ENCODE measurements at regions not wholly inside any gene's neighbourhood (a gene's known extent, or its start where the extent isn't known, plus 50 kb on each side); places are given as distances from the start of the nearest gene placed in this dataset.
"Not testable (repeated sequence)": the region's sequence is repeated elsewhere in the genome, so short reads cannot be mapped to it uniquely, and the experiment has no call there.

GRCh38 chr12:105483691-105484090 is 153.2 kb downstream of the C12orf75 start:
- DNase-seq, result no peak

DNA sequence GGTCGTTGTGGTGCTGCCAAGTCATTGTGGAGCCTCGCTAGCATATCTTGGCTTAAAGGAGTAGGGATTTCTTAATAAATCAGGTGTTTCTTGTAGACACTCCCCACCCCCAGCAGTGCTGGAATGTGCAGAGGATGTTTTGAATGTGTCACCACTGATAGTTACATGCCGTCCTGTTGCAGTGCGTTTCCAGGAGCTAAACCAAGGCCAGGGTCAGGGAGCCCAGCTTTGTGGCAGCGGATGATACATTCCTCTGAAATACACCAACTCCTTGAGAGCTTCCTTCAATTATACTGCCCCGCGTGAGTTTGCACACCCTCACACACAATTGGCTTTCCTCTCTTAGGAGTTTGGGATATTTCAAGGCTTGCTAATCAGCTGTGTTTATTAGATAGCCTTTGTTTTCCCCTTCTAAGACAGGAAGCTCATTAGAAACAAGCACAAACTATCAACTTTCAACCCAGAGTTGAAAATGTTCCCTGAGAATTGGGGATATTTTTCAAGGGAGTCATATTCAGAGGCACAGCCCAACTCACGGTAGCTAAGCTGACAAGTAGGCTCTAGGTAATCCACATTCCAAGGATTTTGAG is 154.9 kb downstream of the C12orf75 start:
- DNase-seq, result no peak

DNA sequence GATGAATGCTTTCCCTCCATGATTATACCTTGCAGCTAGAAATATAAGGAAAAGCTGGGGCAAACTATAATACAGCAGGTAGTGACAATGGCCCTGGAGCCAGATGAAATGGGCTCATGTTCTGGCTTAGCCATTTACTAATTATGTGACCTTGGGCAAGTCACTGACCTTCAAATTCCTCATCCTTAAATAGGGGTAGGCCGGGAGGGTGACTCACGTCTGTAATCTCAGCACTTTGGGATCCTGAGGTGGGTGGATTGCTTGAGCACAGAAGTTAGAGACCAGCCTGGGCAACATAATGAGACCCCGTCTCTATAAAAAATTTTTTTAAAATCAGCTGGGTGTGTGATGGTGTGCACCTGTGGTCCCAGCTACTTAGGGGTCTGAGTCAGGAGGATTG is 155.4 kb downstream of the C12orf75 start:
- DNase-seq, result no peak

DNA sequence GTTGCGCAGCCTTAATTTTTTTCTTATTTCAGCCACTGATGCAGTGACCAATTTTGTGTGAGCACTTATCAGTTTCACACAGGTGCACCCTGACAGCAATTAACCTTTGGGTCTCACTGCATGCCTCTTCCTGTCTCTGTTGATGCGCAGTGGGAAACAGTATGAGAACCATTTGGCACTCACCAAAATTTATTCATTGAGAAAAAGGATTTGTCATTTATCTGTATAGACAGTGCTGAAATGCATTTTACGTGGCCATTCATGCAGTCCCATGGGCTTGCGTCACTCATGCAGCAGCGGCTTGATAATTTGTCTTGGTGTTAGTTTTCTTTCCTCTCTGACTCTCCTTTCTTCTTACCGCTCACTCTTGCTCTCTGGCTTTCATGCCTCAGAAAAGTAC is 157.5 kb downstream of the C12orf75 start:
- no peak for DNase-seq

GRCh38 chr12:105492591-105493545 is 162.4 kb downstream of the C12orf75 start:
- DNase-seq, result no peak

DNA sequence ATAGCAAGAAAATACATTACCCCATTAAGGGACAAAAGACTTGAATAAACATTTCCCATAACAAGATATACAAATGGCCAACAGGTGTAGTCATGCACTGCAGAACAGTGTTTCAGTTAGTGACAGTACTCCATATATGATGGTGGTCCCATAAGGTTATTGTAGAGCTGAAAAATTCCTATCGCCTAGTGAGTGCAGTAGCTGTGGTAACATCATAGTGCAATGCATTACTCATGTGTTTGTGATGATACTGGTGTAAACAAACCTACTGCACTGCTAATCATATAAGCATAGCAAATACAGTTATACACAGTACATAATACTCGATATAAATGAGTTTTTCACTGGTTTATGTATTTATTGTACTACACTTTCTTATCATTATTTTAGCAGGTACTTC is 168.7 kb downstream of the C12orf75 start:
- DNase-seq, result no peak

DNA sequence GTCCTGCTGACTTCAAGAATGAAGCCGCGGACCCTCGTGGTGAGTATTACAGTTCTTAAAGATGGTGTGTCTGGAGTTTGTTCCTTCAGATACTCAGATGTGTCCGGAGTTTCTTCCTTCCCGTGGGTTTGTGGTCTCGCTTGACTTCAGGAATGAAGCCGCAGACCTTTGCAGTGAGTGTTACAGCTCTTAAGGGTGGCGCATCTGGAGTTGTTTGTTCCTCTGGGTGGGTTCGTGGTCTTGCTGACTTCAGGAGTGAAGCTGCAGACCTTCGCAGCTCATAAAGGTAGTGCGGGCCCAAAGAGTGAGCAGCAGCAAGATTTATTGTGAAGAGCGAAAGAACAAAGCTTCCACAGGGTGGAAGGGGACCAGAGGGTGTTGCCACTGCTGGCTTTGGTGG is 170.2 kb downstream of the C12orf75 start:
- not testable (repeated sequence) for DNase-seq

GRCh38 chr12:105502426-105502930 is 172.0 kb downstream of the C12orf75 start:
- DNase-seq, result no peak

GRCh38 chr12:105503619-105504018 is 173.1 kb downstream of the C12orf75 start:
- DNase-seq, result no peak

GRCh38 chr12:105504286-105504685 is 173.8 kb downstream of the C12orf75 start:
- no peak for DNase-seq

- no peak for DNase-seq
These were observed 176.3 kb downstream of the C12orf75 start for GRCh38 chr12:105506678-105507310.

DNA sequence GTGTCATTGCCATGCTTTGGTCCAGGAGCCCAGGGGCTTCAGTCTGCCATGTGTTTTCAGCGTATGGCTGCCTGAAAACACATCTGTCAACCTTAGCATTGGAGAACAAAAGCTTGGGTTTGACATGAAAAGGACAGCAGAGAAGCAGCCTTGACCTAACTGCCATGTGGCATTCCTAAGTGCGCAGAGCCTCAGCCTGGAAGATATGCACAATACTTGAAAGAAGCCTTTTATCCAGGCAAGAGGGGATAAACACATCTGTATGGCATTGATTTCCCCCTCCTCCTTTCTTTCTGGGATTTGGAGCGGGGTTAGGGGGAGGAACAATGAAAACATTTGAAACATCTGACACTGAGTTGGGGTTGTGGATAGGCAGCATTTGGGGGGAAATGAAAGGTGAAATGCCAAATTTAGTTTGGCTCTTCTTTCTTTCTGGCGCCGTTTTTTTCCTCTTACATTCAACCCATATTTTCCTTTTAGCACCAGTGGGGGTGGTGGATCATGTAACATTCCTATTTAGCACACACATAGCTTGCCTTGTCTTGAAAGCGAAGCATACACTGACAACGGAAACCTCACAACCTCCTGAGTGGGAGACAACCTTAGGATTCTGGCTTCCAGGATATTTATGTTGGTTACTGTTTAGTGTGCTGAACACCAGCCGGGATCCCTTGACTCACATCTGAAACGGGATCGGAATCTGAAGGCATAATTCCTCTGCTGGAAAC is 177.0 kb downstream of the C12orf75 start:
- no peak for DNase-seq

- no peak for DNase-seq
These were observed 177.6 kb downstream of the C12orf75 start for GRCh38 chr12:105508096-105508495.

DNA sequence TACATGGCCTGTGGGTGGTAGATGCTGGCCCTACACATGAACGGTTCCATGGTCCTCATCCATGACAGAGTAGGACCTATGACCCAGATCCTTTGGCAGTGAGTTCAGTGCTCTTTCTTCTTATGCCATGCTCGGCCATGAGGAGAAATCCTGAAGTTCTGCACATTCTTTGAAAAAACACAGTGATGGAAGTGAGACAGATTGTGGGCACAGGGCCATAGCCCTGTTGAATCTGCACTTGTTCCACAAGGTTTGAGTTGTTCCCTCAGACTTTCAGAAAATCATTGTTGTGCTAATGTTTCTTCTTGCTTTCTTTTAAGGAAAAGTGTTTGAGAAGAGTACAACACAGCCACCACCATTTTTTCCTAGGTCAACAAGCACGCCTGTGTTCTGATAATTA is 180.0 kb downstream of the C12orf75 start:
- DNase-seq, result no peak

DNA sequence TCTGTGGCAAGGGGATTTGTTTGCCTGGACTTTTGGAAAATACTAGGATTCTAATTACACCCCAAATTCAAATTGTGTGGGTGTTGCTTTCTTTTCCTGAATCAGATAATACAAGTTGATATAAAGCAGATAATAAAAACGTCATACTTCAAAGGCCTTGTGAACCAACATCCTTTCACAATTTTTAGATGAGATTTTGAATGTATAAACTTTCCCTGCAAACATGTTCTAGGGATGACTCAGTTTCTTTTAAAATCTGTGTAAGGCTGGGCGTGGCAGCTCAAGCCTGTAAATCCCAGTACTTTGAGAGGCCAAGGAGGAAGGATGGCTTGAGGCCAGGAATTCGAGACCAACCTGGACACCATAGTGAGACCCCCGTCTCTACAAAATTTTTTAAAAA is 182.4 kb downstream of the C12orf75 start:
- not testable (repeated sequence) for DNase-seq

DNA sequence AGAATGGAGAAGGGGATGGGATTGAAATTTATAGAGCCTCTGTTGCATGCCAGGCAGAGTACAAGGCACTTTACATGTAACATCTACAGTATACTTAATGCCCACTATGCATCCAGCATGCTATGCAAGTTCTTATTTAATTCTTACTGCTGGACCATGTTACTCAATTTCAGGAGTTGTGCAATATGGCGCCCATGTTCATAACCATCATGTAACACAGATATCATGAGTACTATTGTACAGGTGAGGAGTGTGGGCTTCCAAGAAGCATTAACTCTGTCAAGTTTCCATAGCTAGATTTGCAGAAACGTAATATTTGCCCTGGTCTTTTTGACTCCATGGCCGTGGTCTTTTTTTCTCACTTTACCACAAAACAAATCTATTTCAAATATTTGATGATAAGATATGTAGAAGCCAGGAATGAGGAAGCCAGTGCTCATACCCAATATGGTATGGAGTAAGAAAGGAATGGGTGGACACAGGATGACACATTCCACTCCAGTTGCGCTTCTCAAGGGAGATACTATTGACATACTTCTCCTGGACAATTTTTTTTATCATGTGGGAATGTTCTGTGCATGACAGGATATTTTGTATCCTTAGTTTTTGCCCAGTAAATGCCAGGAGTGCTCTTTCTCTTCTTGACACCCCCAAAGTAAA is 191.8 kb downstream of the C12orf75 start:
- DNase-seq, result no peak

DNA sequence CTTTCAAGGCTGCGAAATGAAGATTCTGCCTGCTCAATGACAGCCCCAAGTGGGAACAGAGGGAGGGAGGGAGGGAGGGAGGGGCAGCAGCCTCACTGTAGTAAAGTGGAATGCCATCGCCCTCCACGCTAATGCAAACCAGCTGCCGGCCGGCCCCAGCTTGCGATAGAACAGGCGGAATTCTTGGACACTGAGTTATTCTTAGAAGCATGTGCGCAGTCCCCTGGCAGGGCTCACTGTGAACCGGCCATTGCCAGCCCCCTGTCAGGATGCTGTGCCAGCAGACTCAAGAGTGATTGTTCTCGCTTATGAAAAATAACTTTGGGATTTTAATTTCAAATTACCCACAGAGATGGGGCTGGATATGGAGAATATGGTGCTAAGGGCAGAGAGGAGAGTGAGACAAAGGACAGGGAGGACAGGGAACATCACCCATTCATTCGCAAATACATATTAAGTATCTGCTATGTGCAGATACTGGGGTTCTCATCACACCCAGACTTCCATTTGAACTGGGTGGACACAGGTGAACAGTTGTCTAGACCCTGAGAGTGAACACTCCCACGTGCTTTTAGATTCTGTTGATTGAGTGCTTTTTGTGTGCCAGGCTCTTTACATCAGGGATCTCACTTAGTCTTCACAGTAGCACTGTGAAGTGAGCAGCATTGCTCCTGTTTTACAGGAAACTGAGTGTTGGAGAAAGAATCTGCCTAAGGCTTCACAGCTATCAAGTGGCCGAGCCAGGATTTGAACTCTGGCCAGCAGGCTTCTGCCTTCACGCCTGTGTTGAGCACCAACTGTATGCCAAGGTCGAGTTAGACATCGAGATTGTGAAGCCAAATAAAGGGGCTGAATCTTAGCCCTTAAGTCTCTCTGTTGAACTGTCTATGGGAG is 192.9 kb downstream of the C12orf75 start:
- DNase-seq, result no peak

DNA sequence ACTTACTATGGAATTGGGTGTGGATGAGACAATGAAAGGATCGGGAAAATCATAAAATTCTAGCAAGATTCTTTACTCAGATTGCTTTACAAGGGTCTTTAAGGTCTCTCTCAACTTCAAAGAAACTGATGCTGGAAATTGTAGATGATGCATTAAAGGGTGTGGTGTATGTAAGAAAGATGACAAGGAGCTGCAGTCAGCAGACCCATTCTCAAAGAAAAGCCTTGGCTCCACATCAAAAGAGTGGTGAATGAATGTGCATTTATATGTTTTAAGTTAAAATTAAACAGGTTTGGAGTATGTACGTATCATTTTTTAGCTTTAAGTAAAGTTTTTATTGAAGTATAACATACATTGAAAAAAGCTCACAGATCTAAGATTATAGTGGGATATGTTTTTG is 194.5 kb downstream of the C12orf75 start:
- no peak for DNase-seq

DNA sequence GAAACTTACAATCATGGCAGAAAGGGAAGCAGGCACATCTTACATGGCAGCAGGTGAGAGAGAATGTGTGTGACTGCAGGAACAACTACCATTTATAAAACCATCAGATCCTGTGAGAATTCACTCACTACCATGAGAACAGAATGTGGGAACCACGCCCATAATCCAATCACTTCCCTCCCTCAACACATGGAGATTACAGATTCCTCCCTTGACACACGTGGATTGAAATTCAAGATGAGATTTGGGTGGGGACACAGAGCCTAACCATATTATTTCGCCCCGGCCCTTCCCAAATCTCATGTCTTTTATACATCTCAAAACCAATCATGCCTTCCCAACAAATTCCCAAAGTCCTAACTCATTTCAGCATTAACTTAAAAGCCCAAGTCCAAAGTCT is 203.6 kb downstream of the C12orf75 start:
- no peak for DNase-seq

DNA sequence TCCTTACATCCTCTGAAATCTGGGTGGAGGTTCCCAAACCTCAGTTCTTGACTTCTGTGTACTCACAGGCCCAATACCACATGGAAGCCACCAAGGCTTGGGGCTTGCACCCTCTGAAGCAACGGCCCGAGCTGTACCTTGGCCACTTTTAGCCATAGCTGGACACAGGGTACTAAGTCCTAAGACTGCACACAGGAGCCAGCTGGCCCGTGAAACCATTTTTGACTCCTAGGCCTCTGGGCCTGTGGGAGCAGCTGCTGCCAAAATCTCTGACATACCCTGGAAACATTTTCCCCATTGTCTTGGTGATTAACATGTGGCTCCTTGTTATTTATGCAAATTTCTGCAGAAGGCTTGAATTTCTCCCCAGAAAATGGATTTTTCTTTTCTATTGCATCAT is 204.5 kb downstream of the C12orf75 start:
- not testable (repeated sequence) for DNase-seq

GRCh38 chr12:105538880-105539279 is 208.4 kb downstream of the C12orf75 start:
- DNase-seq, result no peak
